ENCODE measurements at regions not wholly inside any gene's neighbourhood (a gene's known extent, or its start where the extent isn't known, plus 50 kb on each side); places are given as distances from the start of the nearest gene placed in this dataset.

GRCh38 chr1:82515650-82516049, 714.9 kb downstream of the ADGRL2 start:
- Histone ChIP-seq H3K36me3 (no peaks in the 10 kb centered on the region), H3K4me1 (replicated peaks) (no peaks in the 10 kb centered on the region), H3K4me3 (no peak overlapping the region), H3K9me3 (replicated peaks) (no peaks in the 10 kb centered on the region), H3K27me3 (replicated peaks) (no peaks in the 10 kb centered on the region), H3K27ac (no peak overlapping the region)
- DNase-seq (ENCODE audit: low read depth in 1 of 2, low spot score in 2 of 2), result no peak

- no peaks in the 10 kb centered on the region for H3K27me3 ChIP-seq (replicated peaks)
- H3K36me3 ChIP-seq, result no peaks in the 10 kb centered on the region
- no peak overlapping the region for H3K27ac ChIP-seq
- no peak for DNase-seq (ENCODE audit: low read depth in 1 of 2, low spot score in 2 of 2)
- no peak overlapping the region for H3K4me3 ChIP-seq
- H3K4me1 ChIP-seq (replicated peaks), result no peaks in the 10 kb centered on the region
- no peaks in the 10 kb centered on the region for H3K9me3 ChIP-seq (replicated peaks)
Measured at GRCh38 chr1:82511441-82511840, 710.7 kb downstream of the ADGRL2 start.

- H3K9me3 ChIP-seq (replicated peaks), result no peaks in the 10 kb centered on the region
- no peak overlapping the region for H3K4me3 ChIP-seq
- H3K36me3 ChIP-seq, result no peaks in the 10 kb centered on the region
- H3K4me1 ChIP-seq (replicated peaks), result no peaks in the 10 kb centered on the region
- DNase-seq (ENCODE audit: low read depth in 1 of 2, low spot score in 2 of 2), result no peak
- no peaks in the 10 kb centered on the region for H3K27me3 ChIP-seq (replicated peaks)
- no peak overlapping the region for H3K27ac ChIP-seq
Measured at GRCh38 chr1:82510431-82510830, 709.7 kb downstream of the ADGRL2 start.

- H3K27me3 ChIP-seq (replicated peaks), result no peaks in the 10 kb centered on the region
- H3K4me1 ChIP-seq (replicated peaks), result no peaks in the 10 kb centered on the region
- H3K27ac ChIP-seq, result no peak overlapping the region
- no peak for DNase-seq (ENCODE audit: low read depth in 1 of 2, low spot score in 2 of 2)
- no peak overlapping the region for H3K4me3 ChIP-seq
- no peaks in the 10 kb centered on the region for H3K36me3 ChIP-seq
- no peaks in the 10 kb centered on the region for H3K9me3 ChIP-seq (replicated peaks)
Measured at GRCh38 chr1:82507011-82507410, 706.3 kb downstream of the ADGRL2 start.

- no peak overlapping the region for H3K4me3 ChIP-seq
- no peaks in the 10 kb centered on the region for H3K9me3 ChIP-seq (replicated peaks)
- no peak for DNase-seq (ENCODE audit: low read depth in 1 of 2, low spot score in 2 of 2)
- no peaks in the 10 kb centered on the region for H3K27me3 ChIP-seq (replicated peaks)
- H3K36me3 ChIP-seq, result no peaks in the 10 kb centered on the region
- H3K27ac ChIP-seq, result no peak overlapping the region
- H3K4me1 ChIP-seq (replicated peaks), result no peaks in the 10 kb centered on the region
Measured at GRCh38 chr1:82503822-82504221, 703.1 kb downstream of the ADGRL2 start.

GRCh38 chr1:82499022-82499421, 698.3 kb downstream of the ADGRL2 start:
- Histone ChIP-seq H3K4me3 (no peak overlapping the region), H3K9me3 (replicated peaks) (no peaks in the 10 kb centered on the region; the same call in 1 of the 2 replicates), H3K27ac (no peak overlapping the region), H3K4me1 (replicated peaks) (no peaks in the 10 kb centered on the region), H3K36me3 (no peaks in the 10 kb centered on the region), H3K27me3 (replicated peaks) (no peaks in the 10 kb centered on the region)
- no peak for DNase-seq (ENCODE audit: low read depth in 1 of 2, low spot score in 2 of 2)

GRCh38 chr1:82494117-82494516, 693.4 kb downstream of the ADGRL2 start:
- Histone ChIP-seq H3K36me3 (no peaks in the 10 kb centered on the region), H3K27ac (no peak overlapping the region), H3K27me3 (replicated peaks) (no peaks in the 10 kb centered on the region), H3K4me3 (no peak overlapping the region), H3K9me3 (replicated peaks) (no peaks in the 10 kb centered on the region; the same call in 1 of the 2 replicates), H3K4me1 (replicated peaks) (no peaks in the 10 kb centered on the region)
- DNase-seq (ENCODE audit: low read depth in 1 of 2, low spot score in 2 of 2), result no peak

- no peak overlapping the region for H3K4me3 ChIP-seq
- H3K9me3 ChIP-seq (replicated peaks), result no peaks in the 10 kb centered on the region; the same call in 1 of the 2 replicates
- H3K27me3 ChIP-seq (replicated peaks), result no peaks in the 10 kb centered on the region
- no peak overlapping the region for H3K27ac ChIP-seq
- H3K4me1 ChIP-seq (replicated peaks), result no peaks in the 10 kb centered on the region
- H3K36me3 ChIP-seq, result no peaks in the 10 kb centered on the region
- no peak for DNase-seq (ENCODE audit: low read depth in 1 of 2, low spot score in 2 of 2)
Measured at GRCh38 chr1:82492159-82492558, 691.4 kb downstream of the ADGRL2 start.

GRCh38 chr1:82491301-82492048, 690.7 kb downstream of the ADGRL2 start:
- H3K9me3 ChIP-seq (replicated peaks), result no peaks in the 10 kb centered on the region; the same call in 1 of the 2 replicates
- no peaks in the 10 kb centered on the region for H3K27me3 ChIP-seq (replicated peaks)
- no peak overlapping the region for H3K4me3 ChIP-seq
- H3K36me3 ChIP-seq, result no peaks in the 10 kb centered on the region
- no peak for DNase-seq (ENCODE audit: low read depth in 1 of 2, low spot score in 2 of 2)
- no peaks in the 10 kb centered on the region for H3K4me1 ChIP-seq (replicated peaks)
- H3K27ac ChIP-seq, result no peak overlapping the region

- DNase-seq (ENCODE audit: low read depth in 1 of 2, low spot score in 2 of 2), result no peak
Measured at GRCh38 chr1:82487778-82488177, 687.0 kb downstream of the ADGRL2 start.

GRCh38 chr1:82486969-82487368, 686.2 kb downstream of the ADGRL2 start:
- H3K27ac ChIP-seq, result no peak overlapping the region
- no peak overlapping the region for H3K4me3 ChIP-seq
- H3K4me1 ChIP-seq (replicated peaks), result no peaks in the 10 kb centered on the region
- no peaks in the 10 kb centered on the region for H3K9me3 ChIP-seq (replicated peaks)
- no peaks in the 10 kb centered on the region for H3K27me3 ChIP-seq (replicated peaks)
- no peaks in the 10 kb centered on the region for H3K36me3 ChIP-seq
- no peak for DNase-seq (ENCODE audit: low read depth in 1 of 2, low spot score in 2 of 2)

More at GRCh38 chr1:82487778-82488177, 687.0 kb downstream of the ADGRL2 start:
- Histone ChIP-seq H3K36me3 (no peaks in the 10 kb centered on the region), H3K27ac (no peak overlapping the region), H3K27me3 (replicated peaks) (no peaks in the 10 kb centered on the region), H3K4me3 (no peak overlapping the region), H3K9me3 (replicated peaks) (no peaks in the 10 kb centered on the region), H3K4me1 (replicated peaks) (no peaks in the 10 kb centered on the region)

GRCh38 chr1:82486468-82486867, 685.7 kb downstream of the ADGRL2 start:
- Histone ChIP-seq H3K36me3 (no peaks in the 10 kb centered on the region), H3K27me3 (replicated peaks) (no peaks in the 10 kb centered on the region), H3K4me3 (no peak overlapping the region), H3K4me1 (replicated peaks) (no peaks in the 10 kb centered on the region), H3K27ac (no peak overlapping the region), H3K9me3 (replicated peaks) (no peaks in the 10 kb centered on the region)
- DNase-seq (ENCODE audit: low read depth in 1 of 2, low spot score in 2 of 2), result no peak

GRCh38 chr1:82485591-82486369, 685.0 kb downstream of the ADGRL2 start:
- no peaks in the 10 kb centered on the region for H3K4me1 ChIP-seq (replicated peaks)
- no peaks in the 10 kb centered on the region for H3K27me3 ChIP-seq (replicated peaks)
- no peaks in the 10 kb centered on the region for H3K36me3 ChIP-seq
- H3K9me3 ChIP-seq (replicated peaks), result no peaks in the 10 kb centered on the region
- H3K4me3 ChIP-seq, result no peak overlapping the region
- H3K27ac ChIP-seq, result no peak overlapping the region
- no peak for DNase-seq (ENCODE audit: low read depth in 1 of 2, low spot score in 2 of 2)

GRCh38 chr1:82483146-82483545, 682.4 kb downstream of the ADGRL2 start:
- Histone ChIP-seq H3K4me3 (no peak overlapping the region), H3K27ac (no peak overlapping the region), H3K36me3 (no peaks in the 10 kb centered on the region), H3K4me1 (replicated peaks) (no peaks in the 10 kb centered on the region), H3K9me3 (replicated peaks) (no peaks in the 10 kb centered on the region), H3K27me3 (replicated peaks) (no peaks in the 10 kb centered on the region)
- no peak for DNase-seq (ENCODE audit: low read depth in 1 of 2, low spot score in 2 of 2)
